ENCODE measurements at regions not wholly inside any gene's neighbourhood (a gene's known extent, or its start where the extent isn't known, plus 50 kb on each side); places are given as distances from the start of the nearest gene placed in this dataset.
"Not testable (repeated sequence)": the region's sequence is repeated elsewhere in the genome, so short reads cannot be mapped to it uniquely, and the experiment has no call there.

DNA sequence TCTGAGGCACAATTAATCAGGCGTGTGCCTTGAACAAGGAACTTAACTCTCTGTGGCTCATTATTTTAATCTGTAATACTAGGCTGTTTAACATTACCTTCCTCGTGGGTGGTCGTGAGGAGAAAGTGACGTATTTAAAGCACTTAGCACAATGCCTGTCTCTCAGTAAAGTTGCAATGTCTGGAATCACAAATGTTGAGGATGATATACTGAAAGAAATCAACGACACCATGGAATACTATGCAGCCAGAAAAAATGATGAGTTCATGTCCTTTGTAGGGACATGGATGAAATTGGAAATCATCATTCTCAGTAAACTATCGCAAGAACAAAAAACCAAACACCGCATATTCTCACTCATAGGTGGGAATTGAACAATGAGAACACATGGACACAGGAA lies 1320.0 kb upstream of the TMEM132C start:
- H3K4me3 Mint-ChIP-seq; H3K27ac ChIP-seq (ENCODE audit: low read depth); ATAC-seq; H3K9me2 ChIP-seq (ENCODE audit: insufficient read depth); H3K4me1 Mint-ChIP-seq; H3K27me3 Mint-ChIP-seq (ENCODE audit: insufficient read depth, low read depth, poor library complexity); H3K36me3 ChIP-seq (ENCODE audit: insufficient read depth); H3K27me3 ChIP-seq (ENCODE audit: insufficient read depth); H4K20me1 ChIP-seq (replicated peaks; ENCODE audit: insufficient read depth); H3K4me1 ChIP-seq (ENCODE audit: insufficient read depth); DNase-seq (ENCODE audit: low spot score); H3K4me3 ChIP-seq; H2AFZ ChIP-seq; H3F3A ChIP-seq (replicated peaks; ENCODE audit: low read depth); H3K79me2 ChIP-seq (replicated peaks; ENCODE audit: insufficient read depth); H3K4me2 ChIP-seq; H3K27ac Mint-ChIP-seq: not testable (repeated sequence)
- H3K36me3 Mint-ChIP-seq (ENCODE audit: low read depth): peaks cover 53% of the 10 kb centered on the region
- H3K9me3 Mint-ChIP-seq: peaks cover 85% of the 10 kb centered on the region

DNA sequence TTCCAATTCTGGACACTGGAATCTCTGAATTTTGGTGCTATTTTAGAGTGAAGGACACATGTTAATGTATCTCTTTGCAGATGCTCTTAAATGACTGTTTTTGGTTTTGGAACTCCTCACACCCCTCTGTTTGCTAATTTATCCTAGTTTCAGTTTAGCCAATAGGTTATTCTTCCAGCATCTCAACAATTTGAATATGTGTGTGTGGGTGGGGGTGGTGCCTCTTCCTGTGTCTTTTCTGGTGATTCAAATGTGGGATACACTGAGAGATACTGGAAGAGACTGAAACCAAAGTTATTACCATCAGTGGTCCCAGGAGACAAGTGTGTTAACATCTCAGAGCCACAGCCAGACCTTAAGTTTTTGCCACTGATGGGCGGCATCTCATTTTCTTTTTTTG lies 1317.4 kb upstream of the TMEM132C start:
- H3K36me3 Mint-ChIP-seq (ENCODE audit: low read depth): peaks cover 44% of the 10 kb centered on the region
- Histone ChIP-seq H3K4me2 (no peak overlapping the region), H2AFZ (no peak overlapping the region), H3K9me2 (ENCODE audit: insufficient read depth) (no peaks in the 10 kb centered on the region), H3K79me2 (replicated peaks; ENCODE audit: insufficient read depth) (no peaks in the 10 kb centered on the region), H3K36me3 (ENCODE audit: insufficient read depth) (no peaks in the 10 kb centered on the region), H3K4me3 (no peak overlapping the region), H3K4me1 (ENCODE audit: insufficient read depth) (no peaks in the 10 kb centered on the region), H3F3A (replicated peaks; ENCODE audit: low read depth) (no peaks in the 10 kb centered on the region), H3K27me3 (ENCODE audit: insufficient read depth) (no peaks in the 10 kb centered on the region), H4K20me1 (replicated peaks; ENCODE audit: insufficient read depth) (no peaks in the 10 kb centered on the region), H3K27ac (ENCODE audit: low read depth) (no peak overlapping the region)
- DNase-seq (ENCODE audit: low spot score) (no peak), ATAC-seq (no peak)
- H3K9me3 Mint-ChIP-seq: peaks cover 93% of the 10 kb centered on the region
- peaks cover 4% of the 10 kb centered on the region for H3K27me3 Mint-ChIP-seq (ENCODE audit: insufficient read depth, low read depth, poor library complexity)
- no peak overlapping the region for H3K4me3 Mint-ChIP-seq
- no peaks in the 10 kb centered on the region for H3K4me1 Mint-ChIP-seq
- H3K27ac Mint-ChIP-seq: no peak overlapping the region
- TF ChIP-seq JUNB (IDR thresholded peaks at IDR 0.05; ENCODE audit: unreplicated experiment) (no peak), STAT1 (IDR thresholded peaks at IDR 0.05; ENCODE audit: unreplicated experiment) (no peak), NANOG (IDR thresholded peaks at IDR 0.05; ENCODE audit: borderline replicate concordance) (no peak), POLR2AphosphoS5 (IDR thresholded peaks at IDR 0.05; ENCODE audit: low read depth) (no peak), EZH2phosphoT487 (IDR thresholded peaks at IDR 0.05; ENCODE audit: unreplicated experiment) (no peak), ZNF114 (CRISPR knock-in tag; IDR thresholded peaks at IDR 0.05) (no peak), CREB1 (CRISPR knock-in tag; IDR thresholded peaks at IDR 0.05; ENCODE audit: low read depth) (no peak), ZNF331 (CRISPR knock-in tag; IDR thresholded peaks at IDR 0.05; ENCODE audit: low read depth) (no peak)
- TF ChIP-seq, protein P1, sequence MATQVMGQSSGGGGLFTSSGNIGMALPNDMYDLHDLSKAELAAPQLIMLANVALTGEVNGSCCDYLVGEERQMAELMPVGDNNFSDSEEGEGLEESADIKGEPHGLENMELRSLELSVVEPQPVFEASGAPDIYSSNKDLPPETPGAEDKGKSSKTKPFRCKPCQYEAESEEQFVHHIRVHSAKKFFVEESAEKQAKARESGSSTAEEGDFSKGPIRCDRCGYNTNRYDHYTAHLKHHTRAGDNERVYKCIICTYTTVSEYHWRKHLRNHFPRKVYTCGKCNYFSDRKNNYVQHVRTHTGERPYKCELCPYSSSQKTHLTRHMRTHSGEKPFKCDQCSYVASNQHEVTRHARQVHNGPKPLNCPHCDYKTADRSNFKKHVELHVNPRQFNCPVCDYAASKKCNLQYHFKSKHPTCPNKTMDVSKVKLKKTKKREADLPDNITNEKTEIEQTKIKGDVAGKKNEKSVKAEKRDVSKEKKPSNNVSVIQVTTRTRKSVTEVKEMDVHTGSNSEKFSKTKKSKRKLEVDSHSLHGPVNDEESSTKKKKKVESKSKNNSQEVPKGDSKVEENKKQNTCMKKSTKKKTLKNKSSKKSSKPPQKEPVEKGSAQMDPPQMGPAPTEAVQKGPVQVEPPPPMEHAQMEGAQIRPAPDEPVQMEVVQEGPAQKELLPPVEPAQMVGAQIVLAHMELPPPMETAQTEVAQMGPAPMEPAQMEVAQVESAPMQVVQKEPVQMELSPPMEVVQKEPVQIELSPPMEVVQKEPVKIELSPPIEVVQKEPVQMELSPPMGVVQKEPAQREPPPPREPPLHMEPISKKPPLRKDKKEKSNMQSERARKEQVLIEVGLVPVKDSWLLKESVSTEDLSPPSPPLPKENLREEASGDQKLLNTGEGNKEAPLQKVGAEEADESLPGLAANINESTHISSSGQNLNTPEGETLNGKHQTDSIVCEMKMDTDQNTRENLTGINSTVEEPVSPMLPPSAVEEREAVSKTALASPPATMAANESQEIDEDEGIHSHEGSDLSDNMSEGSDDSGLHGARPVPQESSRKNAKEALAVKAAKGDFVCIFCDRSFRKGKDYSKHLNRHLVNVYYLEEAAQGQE (IDR thresholded peaks at IDR 0.05; ENCODE audit: unreplicated experiment): no peak
- TF ChIP-seq, protein P2, sequence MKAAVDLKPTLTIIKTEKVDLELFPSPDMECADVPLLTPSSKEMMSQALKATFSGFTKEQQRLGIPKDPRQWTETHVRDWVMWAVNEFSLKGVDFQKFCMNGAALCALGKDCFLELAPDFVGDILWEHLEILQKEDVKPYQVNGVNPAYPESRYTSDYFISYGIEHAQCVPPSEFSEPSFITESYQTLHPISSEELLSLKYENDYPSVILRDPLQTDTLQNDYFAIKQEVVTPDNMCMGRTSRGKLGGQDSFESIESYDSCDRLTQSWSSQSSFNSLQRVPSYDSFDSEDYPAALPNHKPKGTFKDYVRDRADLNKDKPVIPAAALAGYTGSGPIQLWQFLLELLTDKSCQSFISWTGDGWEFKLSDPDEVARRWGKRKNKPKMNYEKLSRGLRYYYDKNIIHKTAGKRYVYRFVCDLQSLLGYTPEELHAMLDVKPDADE (IDR thresholded peaks at IDR 0.05): no peak
- TF ChIP-seq, protein P3, sequence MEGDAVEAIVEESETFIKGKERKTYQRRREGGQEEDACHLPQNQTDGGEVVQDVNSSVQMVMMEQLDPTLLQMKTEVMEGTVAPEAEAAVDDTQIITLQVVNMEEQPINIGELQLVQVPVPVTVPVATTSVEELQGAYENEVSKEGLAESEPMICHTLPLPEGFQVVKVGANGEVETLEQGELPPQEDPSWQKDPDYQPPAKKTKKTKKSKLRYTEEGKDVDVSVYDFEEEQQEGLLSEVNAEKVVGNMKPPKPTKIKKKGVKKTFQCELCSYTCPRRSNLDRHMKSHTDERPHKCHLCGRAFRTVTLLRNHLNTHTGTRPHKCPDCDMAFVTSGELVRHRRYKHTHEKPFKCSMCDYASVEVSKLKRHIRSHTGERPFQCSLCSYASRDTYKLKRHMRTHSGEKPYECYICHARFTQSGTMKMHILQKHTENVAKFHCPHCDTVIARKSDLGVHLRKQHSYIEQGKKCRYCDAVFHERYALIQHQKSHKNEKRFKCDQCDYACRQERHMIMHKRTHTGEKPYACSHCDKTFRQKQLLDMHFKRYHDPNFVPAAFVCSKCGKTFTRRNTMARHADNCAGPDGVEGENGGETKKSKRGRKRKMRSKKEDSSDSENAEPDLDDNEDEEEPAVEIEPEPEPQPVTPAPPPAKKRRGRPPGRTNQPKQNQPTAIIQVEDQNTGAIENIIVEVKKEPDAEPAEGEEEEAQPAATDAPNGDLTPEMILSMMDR (conservative IDR thresholded peaks at IDR 0.05; ENCODE audit: low read depth in 2 of 2): no peak
